GM12873 (cell line): ENCODE measurements at regions not wholly inside any gene's neighbourhood (a gene's known extent, or its start where the extent isn't known, plus 50 kb on each side); places are given as distances from the start of the nearest gene placed in this dataset.

Experiments
- TF ChIP-seq, protein P1 (sequence below): IDR thresholded peaks from 2 replicates; pipeline ENCODE4 v1.5.1; 2012; ENCODE audit warnings: low read depth, mild to moderate bottlenecking, moderate library complexity, low read length, control low read depth; ENCODE audit not compliant: insufficient read depth; ENCODE audit errors: missing control alignments

GRCh38 chr7:124364283-124364682 lies 331.4 kb upstream of the TMEM229A start:
- TF ChIP-seq, protein P1, sequence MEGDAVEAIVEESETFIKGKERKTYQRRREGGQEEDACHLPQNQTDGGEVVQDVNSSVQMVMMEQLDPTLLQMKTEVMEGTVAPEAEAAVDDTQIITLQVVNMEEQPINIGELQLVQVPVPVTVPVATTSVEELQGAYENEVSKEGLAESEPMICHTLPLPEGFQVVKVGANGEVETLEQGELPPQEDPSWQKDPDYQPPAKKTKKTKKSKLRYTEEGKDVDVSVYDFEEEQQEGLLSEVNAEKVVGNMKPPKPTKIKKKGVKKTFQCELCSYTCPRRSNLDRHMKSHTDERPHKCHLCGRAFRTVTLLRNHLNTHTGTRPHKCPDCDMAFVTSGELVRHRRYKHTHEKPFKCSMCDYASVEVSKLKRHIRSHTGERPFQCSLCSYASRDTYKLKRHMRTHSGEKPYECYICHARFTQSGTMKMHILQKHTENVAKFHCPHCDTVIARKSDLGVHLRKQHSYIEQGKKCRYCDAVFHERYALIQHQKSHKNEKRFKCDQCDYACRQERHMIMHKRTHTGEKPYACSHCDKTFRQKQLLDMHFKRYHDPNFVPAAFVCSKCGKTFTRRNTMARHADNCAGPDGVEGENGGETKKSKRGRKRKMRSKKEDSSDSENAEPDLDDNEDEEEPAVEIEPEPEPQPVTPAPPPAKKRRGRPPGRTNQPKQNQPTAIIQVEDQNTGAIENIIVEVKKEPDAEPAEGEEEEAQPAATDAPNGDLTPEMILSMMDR: no peak

- TF ChIP-seq, protein P1: no peak
Measured at GRCh38 chr7:124354201-124354600, 321.3 kb upstream of the TMEM229A start.

DNA sequence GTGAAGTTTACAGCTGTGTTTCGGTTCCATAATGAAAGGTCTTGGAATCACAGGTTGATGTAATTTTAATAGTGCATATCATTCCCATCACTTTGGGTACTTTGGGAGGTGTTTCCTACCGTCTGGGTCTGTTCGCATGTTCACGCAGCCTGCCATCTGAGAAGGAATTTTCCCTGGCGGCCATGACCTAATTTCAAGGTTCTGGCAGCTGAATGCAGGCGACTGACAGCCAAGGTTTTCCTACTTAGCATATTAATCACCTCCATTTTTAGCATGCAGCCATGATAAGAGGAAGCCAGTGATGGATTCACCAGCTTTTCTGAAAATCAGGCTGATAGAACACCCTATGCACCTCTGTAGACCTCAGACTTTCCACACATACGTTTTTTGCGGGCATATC lies 319.1 kb upstream of the TMEM229A start:
- TF ChIP-seq, protein P1: no peak

DNA sequence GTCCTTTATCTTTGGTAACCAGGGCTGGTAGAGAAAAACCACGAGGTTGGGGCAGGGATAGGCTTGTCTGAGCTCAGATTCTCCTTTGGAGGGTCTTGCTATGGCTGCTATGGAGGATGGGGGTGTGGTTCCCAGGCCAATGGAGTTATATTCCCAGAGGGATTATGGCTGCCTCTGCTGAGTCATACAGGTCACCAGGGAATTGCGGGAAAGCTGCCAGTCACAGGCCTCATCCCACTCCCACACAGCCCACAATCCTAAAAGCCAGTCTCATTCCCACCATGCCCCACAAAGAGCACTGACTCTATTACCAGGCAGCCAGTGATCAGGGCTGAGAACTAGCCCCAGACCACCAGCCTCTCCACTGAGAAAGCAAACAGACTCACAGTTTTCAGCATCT lies 316.6 kb upstream of the TMEM229A start:
- TF ChIP-seq, protein P1: no peak

DNA sequence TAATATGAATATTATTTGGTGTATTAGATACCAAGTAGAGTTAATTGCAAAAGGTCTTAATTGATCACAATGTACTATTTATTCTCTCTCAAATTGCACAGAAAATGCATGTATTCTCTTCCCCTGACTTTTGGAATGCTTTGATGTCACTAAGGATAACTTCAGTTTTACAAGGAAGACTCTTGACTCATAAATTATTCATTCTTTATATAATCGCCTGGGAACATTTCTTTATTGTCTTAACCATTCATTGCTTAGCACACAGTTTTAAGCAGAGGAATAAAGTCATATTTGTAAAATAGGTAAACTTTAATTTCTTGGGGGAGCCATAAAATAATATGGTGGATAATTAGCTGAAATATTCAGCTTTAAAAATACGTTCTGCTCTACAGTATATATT lies 306.0 kb upstream of the TMEM229A start:
- TF ChIP-seq, protein P1: no peak

DNA sequence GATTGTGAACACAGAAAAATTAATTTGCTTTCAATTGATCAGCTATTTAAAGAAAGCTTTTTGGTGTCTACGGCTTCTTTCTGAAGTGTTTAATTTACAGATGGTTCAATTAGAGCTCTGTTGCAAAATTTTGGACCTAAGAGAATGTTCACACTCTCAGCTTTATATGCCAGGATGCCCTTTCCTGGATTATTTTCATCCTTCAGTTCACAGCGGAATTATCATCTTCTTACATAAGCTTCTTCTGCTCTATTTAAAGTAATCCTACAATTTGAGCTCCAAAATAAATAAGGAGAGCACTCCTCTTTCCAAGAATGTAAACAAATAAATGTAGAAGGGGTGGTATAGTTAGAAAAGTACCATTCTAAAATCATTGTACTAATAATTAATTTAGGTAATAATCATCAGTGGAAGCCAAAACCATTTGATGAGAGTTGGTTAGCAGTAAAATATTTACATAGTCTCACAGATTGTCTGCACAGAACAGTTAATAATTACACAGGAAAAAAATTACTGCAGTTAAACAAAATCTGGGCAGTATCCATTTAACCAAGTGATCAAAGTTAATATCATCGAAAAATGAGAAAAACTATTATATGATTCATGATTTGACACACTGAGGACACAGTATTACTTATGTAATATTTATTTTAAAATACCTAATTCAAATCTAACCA lies 298.0 kb upstream of the TMEM229A start:
- TF ChIP-seq, protein P1: no peak

- TF ChIP-seq, protein P1: no peak
Measured at GRCh38 chr7:124328774-124329173, 295.9 kb upstream of the TMEM229A start.
